RWPE2 (cell line): ENCODE measurements at regions not wholly inside any gene's neighbourhood (a gene's known extent, or its start where the extent isn't known, plus 50 kb on each side); places are given as distances from the start of the nearest gene placed in this dataset.

Experiments
- ATAC-seq: fragments of 200-7000 bp; cut with Tn5 transposase; 3 replicates; pipeline ENCODE4 v1.9.1; 2021; ENCODE audit warnings: low read depth
- DNase-seq: peaks from one replicate; pipeline ENCODE4 v3.0.0-alpha.2; 2020; ENCODE audit warnings: low spot score
- H3K27ac ChIP-seq: fragments of 450-650 bp; 2 replicates; pipeline ENCODE4 v1.5.1; 2017; ENCODE audit warnings: mild to moderate bottlenecking; ENCODE audit not compliant: poor library complexity, severe bottlenecking
- H3K27me3 ChIP-seq: fragments of 250-450 bp; sonication (Bioruptor Pico); 2 replicates; pipeline ENCODE4 v1.5.1; 2021; ENCODE audit warnings: mild to moderate bottlenecking, moderate library complexity; ENCODE audit not compliant: insufficient read depth, poor library complexity, severe bottlenecking
- H3K36me3 ChIP-seq: fragments of 250-450 bp; sonication (Bioruptor Pico); 2 replicates; pipeline ENCODE4 v1.5.1; 2020; ENCODE audit warnings: low read depth, mild to moderate bottlenecking, moderate library complexity
- H3K4me1 ChIP-seq: fragments of 250-450 bp; sonication (Bioruptor Pico); 2 replicates; pipeline ENCODE4 v1.5.1; 2021; ENCODE audit warnings: mild to moderate bottlenecking, moderate library complexity; ENCODE audit not compliant: insufficient read depth, poor library complexity, severe bottlenecking
- H3K4me3 ChIP-seq: fragments of 250-450 bp; sonication (Bioruptor Pico); 2 replicates; pipeline ENCODE4 v1.5.1; 2021; ENCODE audit warnings: mild to moderate bottlenecking, moderate library complexity; ENCODE audit not compliant: severe bottlenecking
- H3K9me3 ChIP-seq: fragments of 250-450 bp; sonication (Bioruptor Pico); 2 replicates; pipeline ENCODE4 v1.5.1; 2021; ENCODE audit warnings: mild to moderate bottlenecking, moderate library complexity; ENCODE audit not compliant: severe bottlenecking
- TF ChIP-seq, protein P1 (sequence below): fragments of 450-650 bp; IDR thresholded peaks from one replicate; pipeline ENCODE4 v1.5.1; 2017; ENCODE audit warnings: mild to moderate bottlenecking, moderate library complexity; ENCODE audit not compliant: poor library complexity, severe bottlenecking

- Histone ChIP-seq H3K4me1 (no peaks in the 10 kb centered on the region), H3K27me3 (no peaks in the 10 kb centered on the region), H3K4me3 (no peak overlapping the region), H3K9me3 (peaks cover 6% of the 10 kb centered on the region), H3K36me3 (no peaks in the 10 kb centered on the region), H3K27ac (no peak overlapping the region)
- DNase-seq (no peak), ATAC-seq (no peak)
- TF ChIP-seq, protein P1, sequence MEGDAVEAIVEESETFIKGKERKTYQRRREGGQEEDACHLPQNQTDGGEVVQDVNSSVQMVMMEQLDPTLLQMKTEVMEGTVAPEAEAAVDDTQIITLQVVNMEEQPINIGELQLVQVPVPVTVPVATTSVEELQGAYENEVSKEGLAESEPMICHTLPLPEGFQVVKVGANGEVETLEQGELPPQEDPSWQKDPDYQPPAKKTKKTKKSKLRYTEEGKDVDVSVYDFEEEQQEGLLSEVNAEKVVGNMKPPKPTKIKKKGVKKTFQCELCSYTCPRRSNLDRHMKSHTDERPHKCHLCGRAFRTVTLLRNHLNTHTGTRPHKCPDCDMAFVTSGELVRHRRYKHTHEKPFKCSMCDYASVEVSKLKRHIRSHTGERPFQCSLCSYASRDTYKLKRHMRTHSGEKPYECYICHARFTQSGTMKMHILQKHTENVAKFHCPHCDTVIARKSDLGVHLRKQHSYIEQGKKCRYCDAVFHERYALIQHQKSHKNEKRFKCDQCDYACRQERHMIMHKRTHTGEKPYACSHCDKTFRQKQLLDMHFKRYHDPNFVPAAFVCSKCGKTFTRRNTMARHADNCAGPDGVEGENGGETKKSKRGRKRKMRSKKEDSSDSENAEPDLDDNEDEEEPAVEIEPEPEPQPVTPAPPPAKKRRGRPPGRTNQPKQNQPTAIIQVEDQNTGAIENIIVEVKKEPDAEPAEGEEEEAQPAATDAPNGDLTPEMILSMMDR: no peak
Measured at GRCh38 chr3:159604151-159604581, 384.5 kb upstream of the IL12A start.

DNA sequence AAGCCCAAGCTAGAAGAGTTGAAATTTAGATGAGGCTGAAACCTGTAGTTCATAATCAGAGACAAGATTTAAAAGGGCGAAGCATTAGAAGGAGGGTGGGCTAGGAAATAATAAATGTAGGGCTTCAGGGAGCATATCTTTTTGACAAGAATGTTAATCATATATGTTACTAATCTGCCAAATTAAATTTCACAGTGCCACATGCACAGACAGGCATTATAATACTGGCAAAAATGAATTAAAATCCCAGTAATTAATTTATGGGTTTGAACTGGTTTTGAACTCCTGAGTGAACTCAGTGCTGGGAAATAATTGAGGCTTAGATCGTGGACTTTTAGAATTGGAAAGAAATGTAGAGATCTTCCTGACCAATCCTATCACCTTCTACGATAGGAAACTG lies 383.5 kb upstream of the IL12A start:
- H3K4me1 ChIP-seq: no peaks in the 10 kb centered on the region
- H3K27ac ChIP-seq: no peak overlapping the region
- no peak overlapping the region for H3K4me3 ChIP-seq
- no peak for ATAC-seq
- TF ChIP-seq, protein P1: no peak
- no peaks in the 10 kb centered on the region for H3K27me3 ChIP-seq
- H3K36me3 ChIP-seq: no peaks in the 10 kb centered on the region
- peaks cover under 1% of the 10 kb centered on the region for H3K9me3 ChIP-seq
- DNase-seq: no peak

- no peaks in the 10 kb centered on the region for H3K4me1 ChIP-seq
- H3K36me3 ChIP-seq: no peaks in the 10 kb centered on the region
- no peak for DNase-seq
- H3K27ac ChIP-seq: no peak overlapping the region
- TF ChIP-seq, protein P1: no peak
- H3K27me3 ChIP-seq: no peaks in the 10 kb centered on the region
- no peak overlapping the region for H3K4me3 ChIP-seq
- ATAC-seq: no peak
- H3K9me3 ChIP-seq: no peaks in the 10 kb centered on the region
Measured at GRCh38 chr3:159605776-159606175, 382.9 kb upstream of the IL12A start.

- no peak overlapping the region for H3K4me3 ChIP-seq
- H3K36me3 ChIP-seq: no peaks in the 10 kb centered on the region
- H3K27ac ChIP-seq: no peak overlapping the region
- no peaks in the 10 kb centered on the region for H3K9me3 ChIP-seq
- DNase-seq (no peak), ATAC-seq (no peak)
- H3K27me3 ChIP-seq: no peaks in the 10 kb centered on the region
- H3K4me1 ChIP-seq: no peaks in the 10 kb centered on the region
- TF ChIP-seq, protein P1: no peak
Measured at GRCh38 chr3:159607856-159608255, 380.8 kb upstream of the IL12A start.

DNA sequence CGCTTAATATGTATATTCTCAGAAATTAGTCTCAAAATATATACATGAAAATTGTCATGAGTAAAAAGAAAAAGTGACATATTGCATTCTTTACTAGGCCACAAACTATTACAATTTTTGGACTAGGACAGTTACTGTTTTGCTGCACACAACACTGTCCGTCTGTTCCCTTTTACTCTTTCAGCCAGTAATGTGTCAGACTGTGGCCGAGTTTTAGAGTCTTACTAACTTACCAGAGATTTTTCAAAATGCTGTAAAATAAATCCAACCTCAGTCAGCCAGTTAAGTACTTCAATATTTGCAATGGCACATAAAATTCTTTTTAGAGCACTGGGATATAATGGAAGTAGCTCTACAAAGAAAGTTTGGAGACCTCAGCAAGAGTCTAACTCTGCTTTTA lies 380.3 kb upstream of the IL12A start:
- no peak overlapping the region for H3K27ac ChIP-seq
- DNase-seq (no peak), ATAC-seq (no peak)
- no peaks in the 10 kb centered on the region for H3K4me1 ChIP-seq
- H3K4me3 ChIP-seq: no peak overlapping the region
- TF ChIP-seq, protein P1: no peak
- no peaks in the 10 kb centered on the region for H3K27me3 ChIP-seq
- H3K36me3 ChIP-seq: no peaks in the 10 kb centered on the region
- no peaks in the 10 kb centered on the region for H3K9me3 ChIP-seq
